Pancreas (tissue), 10 donors: ENCODE measurements at regions not wholly inside any gene's neighbourhood (a gene's known extent, or its start where the extent isn't known, plus 50 kb on each side); places are given as distances from the start of the nearest gene placed in this dataset.

Experiments used
- ATAC-seq, 4 donors: fragments of 200-7000 bp; cut with Tn5 transposase; one replicate each; pipeline versions ENCODE4 v1.8.0 to v1.9.1; 2020; ENCODE audit warnings: mild to moderate bottlenecking in 4 of 4, moderate library complexity in 4 of 4
- DNase-seq, 6 donors: peaks; one replicate each; pipeline ENCODE4 v3.0.0-alpha.2; 2020
- FAIRE-seq: peaks from 2 replicates; lab custom pipeline; 2012; peaks lifted over from hg19 to GRCh38; lab: Jason Lieb, UNC
- H3K27ac ChIP-seq, 4 donors: fragments of 200-600 bp; sonication (generic); 1 replicate in 3 of 4; 2 replicates in 1 of 4; pipeline versions ENCODE4 v1.5.0 to v1.8.0; 2020
- H3K27me3 ChIP-seq, 4 donors: fragments of 200-600 bp; one replicate each; pipeline ENCODE4 v1.8.0; 2021
- H3K36me3 ChIP-seq, 3 donors: fragments of 200-600 bp; sonication (generic) in 1 of 3; one replicate each; pipeline versions ENCODE4 v1.5.0 to v1.8.0; 2020 to 2021
- H3K4me1 ChIP-seq, 3 donors: fragments of 200-600 bp; one replicate each; pipeline ENCODE4 v1.8.0; 2021
- H3K4me3 ChIP-seq, 4 donors: fragments of 200-600 bp; sonication (generic) in 2 of 4; one replicate each; pipeline versions ENCODE4 v1.5.0 to v1.8.0; 2020 to 2021
- H3K9me3 ChIP-seq, 4 donors: fragments of 200-600 bp; one replicate each; pipeline ENCODE4 v1.8.0; 2021
- WGBS, 2 donors: extraction: QIAGEN DNeasy Blood & Tissue Kit; methylation state at CpG; one replicate each; pipeline ENCODE4 v1.1.7; 2013; 5-methylcytosine and 5-hydroxymethylcytosine counted together
- intact Hi-C, 3 donors: fragments of 100-400 bp; cut with DNase I; formaldehyde crosslinking; loops; one replicate each; pipeline versions ENCODE4 v1.11.1 to v1.14.2; 2022
- TF ChIP-seq, protein P1 (sequence below), 4 donors: fragments of 200-600 bp; sonication (generic) in 3 of 4; IDR thresholded peaks; one replicate each; pipeline versions ENCODE4 v1.5.0 to v1.8.0; 2021; ENCODE audit warnings: antibody characterized with exemption in 4 of 4
- donor health status: healthy with polysubstance abuse.
- donor health status: DM: no; HTN: no; CAD: no; lungs with moderate emphysema.
- donor health status: DM: no; HTN: no; CAD: no.
- donor health status: control.
- donor health status: control.
- donor health status: Bipolar disorder and iron deficiency.
- donor health status: DM: yes; HTN: yes; CAD: no.
- donor health status: DM: no; HTN: no; CAD: no.
- donor health status: DM: no; HTN: no; CAD: no.
- donor health status: DM: yes; HTN: yes; CAD: no.

DNA sequence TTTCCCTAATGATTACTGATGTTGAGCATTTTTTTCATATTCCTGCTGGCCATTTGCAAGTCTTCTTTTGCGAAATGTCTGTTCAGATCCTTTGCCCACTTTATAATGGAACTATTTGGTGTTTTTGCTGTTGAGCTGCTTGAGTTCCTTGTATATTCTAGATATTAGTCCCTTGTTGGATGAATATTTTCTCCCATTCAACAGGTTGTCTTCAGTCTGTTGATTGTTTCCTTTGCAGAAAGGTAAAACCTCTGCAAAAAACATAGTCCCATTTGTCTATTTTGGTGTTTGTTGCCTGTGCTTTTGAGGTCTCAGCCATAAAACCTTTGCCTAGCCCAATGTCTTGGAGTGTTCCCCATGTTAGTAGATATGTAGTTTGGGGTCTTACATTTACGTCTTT, 78.0 kb upstream of the GUCA2B start:
- ATAC-seq (no peak), DNase-seq (no peak), FAIRE-seq (no peak)
- Histone ChIP-seq H3K27ac (no peak overlapping the region), H3K36me3 (no peaks in the 10 kb centered on the region), H3K9me3 (no peaks in the 10 kb centered on the region), H3K27me3 (no peaks in the 10 kb centered on the region), H3K4me3 (no peak overlapping the region), H3K4me1 (no peaks in the 10 kb centered on the region)
- intact Hi-C loops: no loop called here
- 82 to 90% methylated on average over 2 of the region's 2 CpGs for WGBS, 2 donors
- TF ChIP-seq, protein P1, sequence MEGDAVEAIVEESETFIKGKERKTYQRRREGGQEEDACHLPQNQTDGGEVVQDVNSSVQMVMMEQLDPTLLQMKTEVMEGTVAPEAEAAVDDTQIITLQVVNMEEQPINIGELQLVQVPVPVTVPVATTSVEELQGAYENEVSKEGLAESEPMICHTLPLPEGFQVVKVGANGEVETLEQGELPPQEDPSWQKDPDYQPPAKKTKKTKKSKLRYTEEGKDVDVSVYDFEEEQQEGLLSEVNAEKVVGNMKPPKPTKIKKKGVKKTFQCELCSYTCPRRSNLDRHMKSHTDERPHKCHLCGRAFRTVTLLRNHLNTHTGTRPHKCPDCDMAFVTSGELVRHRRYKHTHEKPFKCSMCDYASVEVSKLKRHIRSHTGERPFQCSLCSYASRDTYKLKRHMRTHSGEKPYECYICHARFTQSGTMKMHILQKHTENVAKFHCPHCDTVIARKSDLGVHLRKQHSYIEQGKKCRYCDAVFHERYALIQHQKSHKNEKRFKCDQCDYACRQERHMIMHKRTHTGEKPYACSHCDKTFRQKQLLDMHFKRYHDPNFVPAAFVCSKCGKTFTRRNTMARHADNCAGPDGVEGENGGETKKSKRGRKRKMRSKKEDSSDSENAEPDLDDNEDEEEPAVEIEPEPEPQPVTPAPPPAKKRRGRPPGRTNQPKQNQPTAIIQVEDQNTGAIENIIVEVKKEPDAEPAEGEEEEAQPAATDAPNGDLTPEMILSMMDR (IDR thresholded peaks at IDR 0.05): no peak

DNA sequence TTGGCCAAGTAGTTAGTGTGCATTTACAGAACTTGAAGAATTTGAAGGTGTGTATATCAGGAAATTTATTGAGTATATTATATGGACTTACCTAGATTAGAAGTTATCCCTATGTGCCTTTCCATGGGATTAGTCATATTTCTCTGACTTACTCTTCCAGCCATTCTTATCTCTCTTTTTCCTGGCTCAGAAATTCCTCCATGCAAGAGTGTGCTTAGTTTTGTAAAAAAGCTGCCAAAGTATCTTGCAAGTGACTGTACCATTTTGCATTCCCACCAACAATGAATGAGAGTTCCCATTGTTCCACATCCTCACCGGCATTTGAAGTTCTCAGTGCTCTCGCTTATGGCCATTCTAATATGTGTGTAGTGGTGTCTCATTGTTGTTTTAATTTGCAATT, 82.2 kb upstream of the GUCA2B start:
- FAIRE-seq (no peak), DNase-seq (no peak), ATAC-seq (no peak)
- intact Hi-C loops: no loop called here
- Histone ChIP-seq H3K36me3 (no peaks in the 10 kb centered on the region), H3K27me3 (no peaks in the 10 kb centered on the region), H3K4me3 (no peak overlapping the region), H3K4me1 (no peaks in the 10 kb centered on the region), H3K9me3 (no peaks in the 10 kb centered on the region), H3K27ac (no peak overlapping the region)
- 94 to 96% methylated on average over 2 of the region's 2 CpGs for WGBS, 2 donors
- TF ChIP-seq, protein P1 (IDR thresholded peaks at IDR 0.05): no peak

DNA sequence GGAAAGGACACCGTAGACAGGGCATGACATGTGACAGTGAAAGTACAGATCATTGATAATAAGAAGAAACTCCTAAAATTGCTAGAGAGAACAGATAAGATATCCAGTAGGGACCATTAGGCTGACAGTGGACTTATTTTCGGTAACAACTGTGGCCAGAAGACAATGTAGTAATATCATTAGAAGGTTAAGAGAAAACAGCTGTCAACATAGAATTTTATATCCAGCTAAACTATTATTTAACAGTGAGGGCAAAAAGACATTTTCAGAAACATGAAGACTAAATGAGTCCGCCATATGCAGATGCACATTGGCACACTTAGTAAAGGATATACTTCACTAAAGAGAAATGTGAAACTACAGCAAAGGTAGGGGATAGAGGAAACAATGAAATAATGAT, 95.4 kb upstream of the GUCA2B start:
- no peak for FAIRE-seq
- WGBS, 2 donors: 95% methylated on average over 3 of the region's 3 CpGs
- ATAC-seq: no peak
- intact Hi-C loops: no loop called here
- Histone ChIP-seq H3K36me3 (no peaks in the 10 kb centered on the region), H3K4me1 (no peaks in the 10 kb centered on the region), H3K27ac (no peak overlapping the region), H3K9me3 (no peaks in the 10 kb centered on the region), H3K27me3 (no peaks in the 10 kb centered on the region), H3K4me3 (no peak overlapping the region)
- TF ChIP-seq, protein P1 (IDR thresholded peaks at IDR 0.05): no peak
- DNase-seq: no peak

DNA sequence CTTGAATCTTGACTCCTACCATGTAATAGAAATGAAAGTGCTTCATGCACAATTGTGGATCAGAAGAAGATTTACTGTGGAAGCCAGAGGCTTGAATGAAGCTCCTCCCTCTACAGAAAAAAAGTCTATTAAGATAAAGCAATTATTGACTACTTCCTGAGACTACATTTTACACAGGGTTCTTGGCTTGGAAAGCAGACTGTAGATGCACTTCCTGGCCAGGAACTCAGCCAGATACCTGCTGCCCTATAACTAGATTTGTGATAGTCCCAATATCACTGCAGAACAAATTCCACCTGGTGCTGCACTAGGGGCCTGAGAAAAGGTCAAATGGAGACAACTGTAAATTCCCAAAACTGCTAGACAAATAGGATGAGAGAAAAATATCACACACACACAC, 96.8 kb upstream of the GUCA2B start:
- TF ChIP-seq, protein P1 (IDR thresholded peaks at IDR 0.05): no peak
- FAIRE-seq: no peak

DNA sequence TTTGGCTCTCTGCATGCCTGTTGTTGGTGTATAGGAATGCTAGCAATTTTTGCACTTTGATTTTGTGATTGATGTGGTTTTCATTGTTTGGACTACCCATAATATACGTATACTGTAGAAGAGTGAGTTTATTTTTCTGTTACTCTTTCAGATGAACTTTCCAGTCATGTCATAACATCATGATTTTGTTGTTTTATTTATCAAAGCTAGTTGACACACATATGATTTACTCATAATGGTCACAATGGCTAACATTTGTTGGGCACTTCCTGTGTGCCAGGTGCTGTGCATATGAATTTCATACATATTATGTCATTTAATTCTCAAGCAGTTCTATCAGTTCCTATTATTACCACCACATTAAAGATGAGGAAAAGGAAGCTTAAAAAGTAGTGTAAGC, 98.1 kb upstream of the GUCA2B start:
- H3K36me3 ChIP-seq: no peaks in the 10 kb centered on the region
- FAIRE-seq: no peak
- no peaks in the 10 kb centered on the region for H3K4me1 ChIP-seq
- no peak overlapping the region for H3K27ac ChIP-seq
- no peak for DNase-seq
- H3K27me3 ChIP-seq: no peaks in the 10 kb centered on the region
- H3K9me3 ChIP-seq: no peaks in the 10 kb centered on the region
- TF ChIP-seq, protein P1 (IDR thresholded peaks at IDR 0.05): no peak
- H3K4me3 ChIP-seq: no peak overlapping the region
- ATAC-seq: no peak
- WGBS, 2 donors: 57 to 61% methylated on average over 1 of the region's 1 CpG
- intact Hi-C loops: no loop called here

More for the DNA sequence above, 96.8 kb upstream of the GUCA2B start:
- no peaks in the 10 kb centered on the region for H3K27me3 ChIP-seq
- no peaks in the 10 kb centered on the region for H3K9me3 ChIP-seq
- no peak overlapping the region for H3K4me3 ChIP-seq
- ATAC-seq (peak; percentile 71 to 88 (median 84)), DNase-seq (no peak)
- no peaks in the 10 kb centered on the region for H3K4me1 ChIP-seq
- H3K36me3 ChIP-seq: no peaks in the 10 kb centered on the region
- H3K27ac ChIP-seq: no peak overlapping the region
- intact Hi-C loops: no loop called here
